OCI-LY3 (cell line): ENCODE measurements at regions not wholly inside any gene's neighbourhood (a gene's known extent, or its start where the extent isn't known, plus 50 kb on each side); places are given as distances from the start of the nearest gene placed in this dataset.
A peak's percentile ranks its signal among the peaks of the same experiment; 100 is the strongest.

Source experiments
- H2AFZ ChIP-seq: fragments of 200-600, 300-600 bp; shearing (Covaris generic); 2 replicates; pipeline ENCODE4 v1.6.0; 2014; ENCODE audit warnings: antibody characterized with exemption, low read depth, low read length
- H3K27ac ChIP-seq: fragments of 200-600, 300-600 bp; sonication (generic); 2 replicates; pipeline ENCODE4 v1.5.1; 2014; ENCODE audit warnings: mild to moderate bottlenecking, low read length, moderate library complexity, mixed read lengths
- H3K27me3 ChIP-seq: fragments of 200-600, 300-600 bp; sonication (generic); 2 replicates; pipeline ENCODE4 v1.6.1; 2014; ENCODE audit warnings: low read depth, low read length, mixed read lengths
- H3K36me3 ChIP-seq: fragments of 200-600, 300-600 bp; sonication (generic); replicated peaks from 2 replicates; pipeline ENCODE3; 2014; ENCODE audit warnings: low read depth, low read length, mixed read lengths
- H3K4me1 ChIP-seq: fragments of 300-600, 200-600 bp; sonication (generic); 2 replicates; pipeline ENCODE4 v1.6.1; 2014; ENCODE audit warnings: low read length, mixed read lengths
- H3K4me2 ChIP-seq: fragments of 200-600, 300-600 bp; sonication (generic); 2 replicates; pipeline ENCODE4 v1.6.1; 2014; ENCODE audit warnings: low read length, mixed read lengths
- H3K4me3 ChIP-seq: fragments of 300-600, 200-600 bp; sonication (generic); 2 replicates; pipeline ENCODE4 v1.5.1; 2014; ENCODE audit warnings: antibody characterized with exemption, mild to moderate bottlenecking, low read length, moderate library complexity
- H3K79me2 ChIP-seq: fragments of 300-600, 200-600 bp; shearing (Covaris generic); 2 replicates; pipeline ENCODE4 v1.6.1; 2014; ENCODE audit warnings: mild to moderate bottlenecking, low read length, mixed read lengths
- H3K9ac ChIP-seq: fragments of 300-600, 200-600 bp; shearing (Covaris generic); 2 replicates; pipeline ENCODE4 v1.6.0; 2014; ENCODE audit warnings: mild to moderate bottlenecking, low read length, moderate library complexity
- H3K9me3 ChIP-seq: fragments of 200-600, 300-600 bp; shearing (Covaris generic); 2 replicates; pipeline ENCODE4 v1.6.1; 2014; ENCODE audit warnings: low read length, mixed read lengths; ENCODE audit not compliant: insufficient read depth
- H4K20me1 ChIP-seq: fragments of 200-600, 300-600 bp; sonication (generic); 2 replicates; pipeline ENCODE4 v1.6.1; 2016; ENCODE audit warnings: low read length, mixed read lengths; ENCODE audit not compliant: insufficient read depth
- EZH2phosphoT487 ChIP-seq: fragments of 200-600 bp; shearing (Covaris generic); IDR thresholded peaks from 2 replicates; pipeline ENCODE4 v1.6.1; 2018; ENCODE audit warnings: antibody characterized with exemption, mixed run types, low read depth
- TF ChIP-seq, protein P1 (sequence below): fragments of 200-600, 300-600 bp; sonication (generic); IDR thresholded peaks from 2 replicates; pipeline ENCODE4 v1.5.1; 2014; ENCODE audit warnings: antibody characterized with exemption, low read length, low read depth

DNA sequence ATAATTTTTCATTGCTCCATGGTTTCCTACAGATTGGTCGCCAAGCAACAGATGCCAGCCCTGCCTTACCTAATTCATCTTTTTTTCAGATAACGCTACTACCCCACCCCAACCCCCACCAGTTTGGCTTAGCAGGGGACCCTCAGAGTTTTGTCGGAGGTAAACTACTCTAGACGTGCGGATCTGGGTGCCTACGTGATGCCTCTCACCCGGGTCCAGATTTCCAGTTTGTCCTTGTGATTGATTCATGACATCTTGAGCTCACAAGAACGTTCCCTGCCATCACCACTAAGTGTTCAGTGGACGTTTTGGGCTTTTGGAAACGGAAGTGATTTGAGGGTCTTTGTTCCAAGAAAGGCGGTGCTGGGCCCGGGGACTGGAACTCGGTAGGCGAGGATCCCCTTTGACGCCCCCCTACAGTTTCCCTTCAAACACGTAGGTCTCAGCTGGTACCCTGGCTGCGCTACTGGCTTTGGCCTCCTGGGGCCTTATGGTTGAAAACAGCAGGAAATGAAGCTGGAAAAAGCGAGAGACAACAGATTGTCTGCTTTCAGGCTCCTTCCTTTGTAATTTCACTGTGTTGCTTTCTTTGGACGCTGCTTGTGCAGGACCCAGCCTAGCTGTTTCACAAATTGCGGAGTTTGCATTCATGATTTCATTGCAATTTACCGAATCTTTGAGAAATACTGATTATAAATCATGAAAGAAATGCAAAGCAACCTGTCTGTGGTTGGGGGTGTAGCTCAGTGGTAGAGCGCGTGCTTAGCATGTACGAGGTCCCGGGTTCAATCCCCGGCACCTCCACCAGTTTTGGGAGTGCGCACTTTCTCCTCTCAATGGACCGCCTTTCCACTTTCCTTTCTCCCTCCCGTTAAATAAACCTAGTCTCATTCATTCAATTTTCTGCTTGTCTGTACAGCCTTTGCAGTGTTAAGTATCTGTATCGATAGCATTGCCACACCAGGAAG is 81.0 kb downstream of the GPX5 start:
- H3K9ac ChIP-seq = peak overlapping the region; percentile 68
- H3K9me3 ChIP-seq = no peaks in the 10 kb centered on the region
- H3K27me3 ChIP-seq = no peaks in the 10 kb centered on the region
- no peaks in the 10 kb centered on the region for H4K20me1 ChIP-seq
- no peaks in the 10 kb centered on the region for H3K36me3 ChIP-seq
- H3K4me3 ChIP-seq = peak overlapping the region; percentile 95
- no peaks in the 10 kb centered on the region for H3K79me2 ChIP-seq
- TF ChIP-seq, protein P1, sequence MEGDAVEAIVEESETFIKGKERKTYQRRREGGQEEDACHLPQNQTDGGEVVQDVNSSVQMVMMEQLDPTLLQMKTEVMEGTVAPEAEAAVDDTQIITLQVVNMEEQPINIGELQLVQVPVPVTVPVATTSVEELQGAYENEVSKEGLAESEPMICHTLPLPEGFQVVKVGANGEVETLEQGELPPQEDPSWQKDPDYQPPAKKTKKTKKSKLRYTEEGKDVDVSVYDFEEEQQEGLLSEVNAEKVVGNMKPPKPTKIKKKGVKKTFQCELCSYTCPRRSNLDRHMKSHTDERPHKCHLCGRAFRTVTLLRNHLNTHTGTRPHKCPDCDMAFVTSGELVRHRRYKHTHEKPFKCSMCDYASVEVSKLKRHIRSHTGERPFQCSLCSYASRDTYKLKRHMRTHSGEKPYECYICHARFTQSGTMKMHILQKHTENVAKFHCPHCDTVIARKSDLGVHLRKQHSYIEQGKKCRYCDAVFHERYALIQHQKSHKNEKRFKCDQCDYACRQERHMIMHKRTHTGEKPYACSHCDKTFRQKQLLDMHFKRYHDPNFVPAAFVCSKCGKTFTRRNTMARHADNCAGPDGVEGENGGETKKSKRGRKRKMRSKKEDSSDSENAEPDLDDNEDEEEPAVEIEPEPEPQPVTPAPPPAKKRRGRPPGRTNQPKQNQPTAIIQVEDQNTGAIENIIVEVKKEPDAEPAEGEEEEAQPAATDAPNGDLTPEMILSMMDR = peak; percentile 24
- TF ChIP-seq EZH2phosphoT487 = no peak
- H3K4me1 ChIP-seq = no peaks in the 10 kb centered on the region
- peak overlapping the region; percentile 99 for H2AFZ ChIP-seq
- peak overlapping the region; percentile 56 for H3K27ac ChIP-seq
- peak overlapping the region; percentile 86 for H3K4me2 ChIP-seq

DNA sequence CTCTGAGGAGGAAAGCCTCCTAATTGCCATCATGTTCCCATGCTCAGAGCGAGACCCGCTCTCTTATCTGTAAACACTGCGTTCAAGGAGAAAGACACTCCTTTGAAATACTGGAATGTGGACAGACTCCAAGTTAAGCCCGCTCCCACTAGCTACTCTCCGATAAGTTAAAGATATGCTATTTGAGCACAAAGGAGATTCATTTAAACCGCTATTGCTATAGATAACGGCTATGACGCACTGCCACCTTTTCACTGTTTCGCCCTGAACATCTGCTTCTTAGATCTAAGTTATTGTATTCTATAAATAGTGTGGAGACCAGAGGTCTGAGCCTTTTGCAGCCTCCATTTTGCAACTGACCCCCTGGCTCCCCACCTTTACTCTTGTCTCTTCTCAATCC is 82.3 kb downstream of the GPX5 start:
- TF ChIP-seq EZH2phosphoT487 = no peak
- TF ChIP-seq, protein P1 = no peak
- no peak overlapping the region for H2AFZ ChIP-seq
- no peaks in the 10 kb centered on the region for H3K36me3 ChIP-seq
- H3K4me2 ChIP-seq = no peak overlapping the region
- no peaks in the 10 kb centered on the region for H3K27me3 ChIP-seq
- H4K20me1 ChIP-seq = no peaks in the 10 kb centered on the region
- H3K4me3 ChIP-seq = no peak overlapping the region
- no peaks in the 10 kb centered on the region for H3K4me1 ChIP-seq
- no peaks in the 10 kb centered on the region for H3K79me2 ChIP-seq
- no peak overlapping the region for H3K9ac ChIP-seq
- H3K9me3 ChIP-seq = no peaks in the 10 kb centered on the region
- no peak overlapping the region for H3K27ac ChIP-seq

DNA sequence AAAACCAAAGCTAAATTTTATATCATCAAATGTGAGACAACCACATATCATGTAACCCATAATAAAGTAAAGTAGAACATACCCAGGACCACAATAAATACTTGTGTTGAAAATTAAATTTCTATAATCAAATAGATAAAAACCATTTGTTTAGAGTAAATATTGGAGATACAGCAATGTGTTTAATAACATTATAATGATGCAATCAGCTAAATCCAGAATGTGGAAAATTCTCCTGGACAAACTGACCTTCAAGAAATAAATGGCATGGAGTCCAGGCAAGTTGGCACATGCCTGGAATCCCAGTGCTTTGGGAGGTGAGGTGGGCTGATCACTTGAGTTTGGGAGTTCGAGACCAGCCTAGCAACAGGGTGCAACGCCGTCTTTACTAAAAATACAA is 84.0 kb downstream of the GPX5 start:
- Histone ChIP-seq H4K20me1 (no peaks in the 10 kb centered on the region), H3K27me3 (no peaks in the 10 kb centered on the region), H3K79me2 (no peaks in the 10 kb centered on the region), H3K4me3 (no peak overlapping the region), H2AFZ (no peak overlapping the region), H3K9ac (no peak overlapping the region), H3K4me1 (no peaks in the 10 kb centered on the region), H3K4me2 (no peak overlapping the region), H3K27ac (no peak overlapping the region), H3K36me3 (no peaks in the 10 kb centered on the region), H3K9me3 (no peaks in the 10 kb centered on the region)
- no peak for TF ChIP-seq EZH2phosphoT487
- TF ChIP-seq, protein P1 = no peak

DNA sequence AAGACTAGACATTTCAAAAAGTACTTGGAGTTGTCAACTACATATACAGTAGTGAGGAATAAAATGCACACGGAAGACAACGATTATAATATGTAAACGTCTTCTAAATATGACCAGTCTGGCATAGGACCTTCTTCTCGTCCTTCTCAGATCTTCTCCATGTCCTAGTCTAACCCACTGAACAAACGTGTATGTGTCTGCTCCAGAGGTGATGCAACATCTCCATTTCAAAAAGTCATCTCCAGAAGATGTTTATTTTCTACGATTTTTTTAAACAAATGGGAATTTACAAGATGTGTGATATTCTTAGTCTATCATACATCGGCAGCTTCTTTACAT is 89.9 kb downstream of the GPX5 start:
- no peaks in the 10 kb centered on the region for H3K79me2 ChIP-seq
- no peak overlapping the region for H3K4me3 ChIP-seq
- no peaks in the 10 kb centered on the region for H3K9me3 ChIP-seq
- H3K27me3 ChIP-seq = no peaks in the 10 kb centered on the region
- H3K36me3 ChIP-seq = no peaks in the 10 kb centered on the region
- H3K9ac ChIP-seq = no peak overlapping the region
- no peaks in the 10 kb centered on the region for H4K20me1 ChIP-seq
- TF ChIP-seq, protein P1 = no peak
- TF ChIP-seq EZH2phosphoT487 = no peak
- H3K4me2 ChIP-seq = no peak overlapping the region
- no peak overlapping the region for H2AFZ ChIP-seq
- no peaks in the 10 kb centered on the region for H3K4me1 ChIP-seq
- H3K27ac ChIP-seq = no peak overlapping the region
